ENCODE measurements at regions not wholly inside any gene's neighbourhood (a gene's known extent, or its start where the extent isn't known, plus 50 kb on each side); places are given as distances from the start of the nearest gene placed in this dataset.

- Histone ChIP-seq H3K9me2 (replicated peaks; ENCODE audit: insufficient read depth, low read length) (no peaks in the 10 kb centered on the region), H4K20me1 (ENCODE audit: low read depth, low read length) (no peaks in the 10 kb centered on the region), H3K4me3 (ENCODE audit: insufficient read depth, low read length, poor library complexity, severe bottlenecking) (no peak overlapping the region), H3K4me2 (ENCODE audit: low read depth, low read length, poor library complexity, severe bottlenecking) (no peak overlapping the region), H3K9ac (ENCODE audit: low read length) (no peak overlapping the region), H3K27me3 (ENCODE audit: low read length) (no peaks in the 10 kb centered on the region), H3K79me2 (ENCODE audit: insufficient read depth, low read length) (no peaks in the 10 kb centered on the region), H3K9me3 (ENCODE audit: insufficient read depth, low read length) (no peaks in the 10 kb centered on the region), H3K36me3 (ENCODE audit: low read length) (no peaks in the 10 kb centered on the region), H3K27ac (ENCODE audit: low read depth, low read length) (no peak overlapping the region), H3F3A (ENCODE audit: insufficient read depth) (no peaks in the 10 kb centered on the region), H2AFZ (ENCODE audit: low read depth, low read length, severe bottlenecking) (no peak overlapping the region)
- no peak for TF ChIP-seq EZH2phosphoT487 (conservative IDR thresholded peaks at IDR 0.05; ENCODE audit: low read length)
- TF ChIP-seq CTCF (IDR thresholded peaks at IDR 0.05; ENCODE audit: insufficient read depth, low read length, poor library complexity, severe bottlenecking), result no peak
Measured at GRCh38 chr17:77523540-77523939, 382.8 kb downstream of the SEC14L1 start.

GRCh38 chr17:77526259-77526711 lies 385.5 kb downstream of the SEC14L1 start:
- Histone ChIP-seq H3K4me2 (ENCODE audit: low read depth, low read length, poor library complexity, severe bottlenecking) (no peak overlapping the region), H4K20me1 (ENCODE audit: low read depth, low read length) (no peaks in the 10 kb centered on the region), H3K27me3 (ENCODE audit: low read length) (no peaks in the 10 kb centered on the region), H3K27ac (ENCODE audit: low read depth, low read length) (no peak overlapping the region), H3K9me3 (ENCODE audit: insufficient read depth, low read length) (no peaks in the 10 kb centered on the region), H3F3A (ENCODE audit: insufficient read depth) (no peaks in the 10 kb centered on the region), H3K9ac (ENCODE audit: low read length) (no peak overlapping the region), H3K79me2 (ENCODE audit: insufficient read depth, low read length) (no peaks in the 10 kb centered on the region), H2AFZ (ENCODE audit: low read depth, low read length, severe bottlenecking) (no peak overlapping the region), H3K4me3 (ENCODE audit: insufficient read depth, low read length, poor library complexity, severe bottlenecking) (no peak overlapping the region), H3K36me3 (ENCODE audit: low read length) (no peaks in the 10 kb centered on the region), H3K9me2 (replicated peaks; ENCODE audit: insufficient read depth, low read length) (no peaks in the 10 kb centered on the region)
- TF ChIP-seq CTCF (IDR thresholded peaks at IDR 0.05; ENCODE audit: insufficient read depth, low read length, poor library complexity, severe bottlenecking) (no peak), EZH2phosphoT487 (conservative IDR thresholded peaks at IDR 0.05; ENCODE audit: low read length) (no peak)

- TF ChIP-seq CTCF (IDR thresholded peaks at IDR 0.05; ENCODE audit: insufficient read depth, low read length, poor library complexity, severe bottlenecking), result no peak
- no peak for TF ChIP-seq EZH2phosphoT487 (conservative IDR thresholded peaks at IDR 0.05; ENCODE audit: low read length)
- no peaks in the 10 kb centered on the region for H4K20me1 ChIP-seq (ENCODE audit: low read depth, low read length)
- no peak overlapping the region for H3K27ac ChIP-seq (ENCODE audit: low read depth, low read length)
- H3K4me2 ChIP-seq (ENCODE audit: low read depth, low read length, poor library complexity, severe bottlenecking), result no peak overlapping the region
- H3F3A ChIP-seq (ENCODE audit: insufficient read depth), result no peaks in the 10 kb centered on the region
- no peak overlapping the region for H2AFZ ChIP-seq (ENCODE audit: low read depth, low read length, severe bottlenecking)
- H3K9me2 ChIP-seq (replicated peaks; ENCODE audit: insufficient read depth, low read length), result no peaks in the 10 kb centered on the region
- H3K27me3 ChIP-seq (ENCODE audit: low read length), result no peaks in the 10 kb centered on the region
- no peaks in the 10 kb centered on the region for H3K79me2 ChIP-seq (ENCODE audit: insufficient read depth, low read length)
- no peak overlapping the region for H3K9ac ChIP-seq (ENCODE audit: low read length)
- H3K36me3 ChIP-seq (ENCODE audit: low read length), result no peaks in the 10 kb centered on the region
- H3K9me3 ChIP-seq (ENCODE audit: insufficient read depth, low read length), result no peaks in the 10 kb centered on the region
- no peak overlapping the region for H3K4me3 ChIP-seq (ENCODE audit: insufficient read depth, low read length, poor library complexity, severe bottlenecking)
Measured at GRCh38 chr17:77526728-77527350, 386.1 kb downstream of the SEC14L1 start.
